ENCODE measurements at regions not wholly inside any gene's neighbourhood (a gene's known extent, or its start where the extent isn't known, plus 50 kb on each side); places are given as distances from the start of the nearest gene placed in this dataset.
"Not testable (repeated sequence)": the region's sequence is repeated elsewhere in the genome, so short reads cannot be mapped to it uniquely, and the experiment has no call there.

DNA sequence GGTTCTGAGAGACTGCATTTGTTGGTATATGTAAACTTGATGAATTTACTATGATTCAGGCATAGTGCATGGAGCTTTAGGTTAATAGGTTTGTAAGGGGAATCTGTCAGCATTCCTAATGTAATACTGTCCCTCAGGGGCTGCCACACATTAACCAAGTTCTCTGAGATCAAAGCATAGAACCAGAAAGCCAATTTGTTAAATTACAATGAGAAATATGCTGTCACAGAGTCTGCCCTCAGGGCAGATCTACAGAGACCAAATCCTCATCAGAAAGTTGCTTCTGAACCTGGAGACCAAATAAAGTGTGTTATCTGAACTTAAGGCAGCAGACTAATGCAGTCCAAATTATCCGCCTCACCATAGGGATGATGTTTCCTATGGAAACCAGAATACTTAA lies 250.8 kb upstream of the HTR1E start:
- no peak for DNase-seq (ENCODE audit: low read depth)
- H3K4me3 ChIP-seq (ENCODE audit: low read length) = no peak overlapping the region
- no peak for TF ChIP-seq CTCF (IDR thresholded peaks at IDR 0.05; ENCODE audit: insufficient read depth, low read depth, low read length, missing control alignments)

- DNase-seq (ENCODE audit: low read depth) = no peak
- no peak for TF ChIP-seq CTCF (IDR thresholded peaks at IDR 0.05; ENCODE audit: insufficient read depth, low read depth, low read length, missing control alignments)
- H3K4me3 ChIP-seq (ENCODE audit: low read length) = no peak overlapping the region
These were observed 252.0 kb upstream of the HTR1E start for GRCh38 chr6:86685230-86685797.

GRCh38 chr6:86683132-86683908 lies 254.0 kb upstream of the HTR1E start:
- H3K4me3 ChIP-seq (ENCODE audit: low read length) = no peak overlapping the region
- DNase-seq (ENCODE audit: low read depth) = no peak
- TF ChIP-seq CTCF (IDR thresholded peaks at IDR 0.05; ENCODE audit: insufficient read depth, low read depth, low read length, missing control alignments) = no peak

GRCh38 chr6:86682297-86682696 lies 255.0 kb upstream of the HTR1E start:
- no peak for DNase-seq (ENCODE audit: low read depth)
- no peak for TF ChIP-seq CTCF (IDR thresholded peaks at IDR 0.05; ENCODE audit: insufficient read depth, low read depth, low read length, missing control alignments)
- no peak overlapping the region for H3K4me3 ChIP-seq (ENCODE audit: low read length)

DNA sequence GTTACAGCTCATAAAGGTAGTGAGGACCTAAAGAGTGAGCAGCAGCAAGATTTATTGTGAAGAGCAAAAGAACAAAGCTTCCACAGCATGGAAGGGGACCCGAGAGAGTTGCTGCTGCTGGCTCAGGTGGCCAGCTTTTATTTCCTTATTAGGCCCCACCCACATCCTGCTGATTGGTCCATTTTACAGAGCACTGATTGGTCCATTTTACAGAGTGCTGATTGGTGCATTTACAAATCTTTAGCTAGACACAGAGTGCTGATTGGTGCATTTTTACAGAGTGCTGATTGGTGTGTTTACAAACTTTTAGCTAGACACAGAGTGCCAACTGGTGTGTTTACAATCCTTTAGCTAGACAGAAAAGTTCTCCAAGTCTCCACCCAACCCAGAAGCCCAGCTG lies 256.2 kb upstream of the HTR1E start:
- H3K4me3 ChIP-seq (ENCODE audit: low read length); DNase-seq (ENCODE audit: low read depth): not testable (repeated sequence)

DNA sequence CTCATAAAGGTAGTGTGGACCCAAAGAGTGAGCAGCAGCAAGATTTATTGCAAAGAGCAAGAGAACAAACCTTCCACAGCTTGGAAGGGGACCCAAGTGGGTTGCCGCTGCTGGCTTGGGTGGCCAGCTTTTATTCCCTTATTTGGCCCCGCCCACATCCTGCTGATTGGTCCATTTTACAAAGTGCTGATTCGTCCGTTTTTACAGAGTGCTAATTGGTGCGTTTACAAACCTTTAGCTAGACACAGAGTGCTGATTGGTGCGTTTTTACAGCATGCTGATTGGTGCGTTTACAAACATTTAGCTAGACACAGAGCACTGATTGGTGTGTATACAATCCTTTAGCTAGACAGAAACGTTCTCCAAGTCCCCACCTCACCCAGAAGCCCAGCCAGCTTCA lies 265.2 kb upstream of the HTR1E start:
- H3K4me3 ChIP-seq (ENCODE audit: low read length); DNase-seq (ENCODE audit: low read depth): not testable (repeated sequence)

DNA sequence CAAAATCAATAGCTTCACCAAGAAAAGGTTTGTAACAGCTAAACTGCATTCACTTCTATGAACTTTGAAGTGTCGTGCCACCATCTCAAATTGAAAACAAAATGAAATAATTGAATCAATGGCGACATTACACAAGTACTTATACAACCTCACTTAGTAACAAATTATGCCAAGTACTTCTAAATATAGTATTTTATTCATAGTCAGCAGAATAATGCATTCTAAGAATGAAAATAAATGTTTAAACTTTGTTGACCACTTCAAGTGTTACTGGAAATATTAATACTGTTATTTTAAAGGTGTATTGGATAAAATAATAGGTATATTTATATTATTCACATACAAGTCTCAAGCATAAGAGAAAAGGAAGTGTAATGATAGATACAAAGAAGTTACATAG lies 280.1 kb upstream of the HTR1E start:
- no peak overlapping the region for H3K4me3 ChIP-seq (ENCODE audit: low read length)
- DNase-seq (ENCODE audit: low read depth) = no peak
- TF ChIP-seq CTCF (IDR thresholded peaks at IDR 0.05; ENCODE audit: insufficient read depth, low read depth, low read length, missing control alignments) = no peak

- no peak for DNase-seq (ENCODE audit: low read depth)
- no peak overlapping the region for H3K4me3 ChIP-seq (ENCODE audit: low read length)
- no peak for TF ChIP-seq CTCF (IDR thresholded peaks at IDR 0.05; ENCODE audit: insufficient read depth, low read depth, low read length, missing control alignments)
These were observed 308.2 kb upstream of the HTR1E start for GRCh38 chr6:86629123-86629522.

Measured in epithelial cell of esophagus (primary cell).